HG03571 (cell line): ENCODE measurements at regions not wholly inside any gene's neighbourhood (a gene's known extent, or its start where the extent isn't known, plus 50 kb on each side); places are given as distances from the start of the nearest gene placed in this dataset.
"Not testable (repeated sequence)": the region's sequence is repeated elsewhere in the genome, so short reads cannot be mapped to it uniquely, and the experiment has no call there.

Experiments
- ATAC-seq: cut with Tn5 transposase; IDR thresholded peaks from one replicate; pipeline ENCODE4 v1.9.1; 2021; ENCODE audit not compliant: unreplicated experiment

- no peak for ATAC-seq
These were observed 142.9 kb downstream of the ASB9 start for GRCh38 chrX:15127010-15127409.

GRCh38 chrX:15116900-15117299 is 153.0 kb downstream of the ASB9 start:
- no peak for ATAC-seq

GRCh38 chrX:15114743-15115566 is 154.9 kb downstream of the ASB9 start:
- ATAC-seq: no peak

- ATAC-seq: no peak
These were observed 162.4 kb downstream of the ASB9 start for GRCh38 chrX:15107367-15107988.

GRCh38 chrX:15098505-15098904 is 171.4 kb downstream of the ASB9 start:
- ATAC-seq: no peak

GRCh38 chrX:15087747-15088146 is 182.1 kb downstream of the ASB9 start:
- ATAC-seq: no peak

- no peak for ATAC-seq
These were observed 196.6 kb downstream of the ASB9 start for GRCh38 chrX:15073313-15073712.

GRCh38 chrX:15072880-15073279 is 197.0 kb downstream of the ASB9 start:
- ATAC-seq: no peak

GRCh38 chrX:15072259-15072658 is 197.6 kb downstream of the ASB9 start:
- ATAC-seq: no peak

- ATAC-seq: no peak
These were observed 186.3 kb downstream of the MOSPD2 start for GRCh38 chrX:15059474-15059873.

- no peak for ATAC-seq
These were observed 182.8 kb downstream of the MOSPD2 start for GRCh38 chrX:15056044-15056443.

GRCh38 chrX:15055146-15055930 is 182.1 kb downstream of the MOSPD2 start:
- no peak for ATAC-seq

- no peak for ATAC-seq
These were observed 177.2 kb downstream of the MOSPD2 start for GRCh38 chrX:15050395-15050794.

- ATAC-seq: peak; percentile 78
These were observed 170.3 kb downstream of the MOSPD2 start for GRCh38 chrX:15043538-15043937.

GRCh38 chrX:15033917-15034316 is 160.7 kb downstream of the MOSPD2 start:
- no peak for ATAC-seq

- ATAC-seq: no peak
These were observed 144.3 kb downstream of the MOSPD2 start for GRCh38 chrX:15017491-15017890.

- no peak for ATAC-seq
These were observed 142.8 kb downstream of the MOSPD2 start for GRCh38 chrX:15016051-15016450.

- no peak for ATAC-seq
These were observed 141.1 kb downstream of the MOSPD2 start for GRCh38 chrX:15014281-15014680.

- no peak for ATAC-seq
These were observed 140.2 kb downstream of the MOSPD2 start for GRCh38 chrX:15013461-15013860.

- no peak for ATAC-seq
These were observed 124.0 kb downstream of the MOSPD2 start for GRCh38 chrX:14997271-14997670.

- not testable (repeated sequence) for ATAC-seq
These were observed 111.2 kb downstream of the MOSPD2 start for GRCh38 chrX:14984425-14984824.
